KMS-11 (cell line): ENCODE measurements at regions not wholly inside any gene's neighbourhood (a gene's known extent, or its start where the extent isn't known, plus 50 kb on each side); places are given as distances from the start of the nearest gene placed in this dataset.

Source experiments
- H2AFZ ChIP-seq: fragments of 200-600 bp; sonication (generic); 2 replicates; pipeline ENCODE4 v1.6.1; 2016; ENCODE audit warnings: antibody characterized with exemption, mixed run types, low read depth
- H3K27ac ChIP-seq: fragments of 200-600 bp; sonication (generic); 2 replicates; pipeline ENCODE4 v1.6.1; 2016; ENCODE audit warnings: mild to moderate bottlenecking, mixed run types
- H3K27me3 ChIP-seq: fragments of 200-600 bp; sonication (generic); 2 replicates; pipeline ENCODE4 v1.6.1; 2017; ENCODE audit warnings: mild to moderate bottlenecking, low read depth, mixed run types, moderate library complexity; ENCODE audit not compliant: insufficient read depth
- H3K36me3 ChIP-seq: fragments of 200-600 bp; sonication (generic); 2 replicates; pipeline ENCODE4 v1.6.1; 2017; ENCODE audit warnings: mild to moderate bottlenecking, mixed run types; ENCODE audit not compliant: insufficient read depth
- H3K4me1 ChIP-seq: fragments of 200-600 bp; sonication (generic); 2 replicates; pipeline ENCODE4 v1.6.1; 2016; ENCODE audit warnings: mild to moderate bottlenecking, low read depth, mixed run types; ENCODE audit not compliant: poor library complexity, severe bottlenecking
- H3K4me2 ChIP-seq: fragments of 200-600 bp; sonication (generic); 2 replicates; pipeline ENCODE4 v1.7.0; 2016; ENCODE audit warnings: mild to moderate bottlenecking, mixed run types
- H3K4me3 ChIP-seq: fragments of 200-600 bp; sonication (generic); IDR thresholded peaks from 2 replicates; pipeline ENCODE4 v1.6.1; 2017; ENCODE audit warnings: low read depth, low read length, mixed read lengths; ENCODE audit not compliant: insufficient read depth
- H3K79me2 ChIP-seq: fragments of 200-600 bp; sonication (generic); 2 replicates; pipeline ENCODE4 v1.6.1; 2016; ENCODE audit warnings: low read depth, mixed run types; ENCODE audit not compliant: insufficient read depth
- H3K9ac ChIP-seq: fragments of 200-600 bp; sonication (generic); 2 replicates; pipeline ENCODE4 v1.6.1; 2016; ENCODE audit warnings: mild to moderate bottlenecking, mixed run types
- H4K20me1 ChIP-seq: fragments of 200-600 bp; sonication (generic); 2 replicates; pipeline ENCODE4 v1.6.1; 2016; ENCODE audit warnings: mild to moderate bottlenecking, mixed run types; ENCODE audit not compliant: insufficient read depth
- CTCF ChIP-seq: fragments of 200-600 bp; sonication (generic); conservative IDR thresholded peaks from 2 replicates; pipeline ENCODE4 v1.6.1; 2017; ENCODE audit warnings: low read depth, mild to moderate bottlenecking, antibody characterized with exemption, low read length, moderate library complexity, mixed read lengths

GRCh38 chr6:167720456-167721285 lies 106.0 kb upstream of the AFDN start:
- no peak overlapping the region for H3K4me3 ChIP-seq

GRCh38 chr6:167721291-167721690 lies 105.4 kb upstream of the AFDN start:
- Histone ChIP-seq H3K9ac (no peak overlapping the region), H3K4me1 (no peaks in the 10 kb centered on the region), H3K79me2 (no peaks in the 10 kb centered on the region), H3K27me3 (no peaks in the 10 kb centered on the region), H3K4me2 (no peak overlapping the region), H2AFZ (no peak overlapping the region), H3K36me3 (no peaks in the 10 kb centered on the region), H3K27ac (no peak overlapping the region), H4K20me1 (no peaks in the 10 kb centered on the region), H3K4me3 (no peak overlapping the region)
- TF ChIP-seq CTCF = no peak

More at GRCh38 chr6:167720456-167721285, 106.0 kb upstream of the AFDN start:
- Histone ChIP-seq H3K27me3 (no peaks in the 10 kb centered on the region), H4K20me1 (no peaks in the 10 kb centered on the region), H3K9ac (no peak overlapping the region), H3K36me3 (no peaks in the 10 kb centered on the region), H3K79me2 (no peaks in the 10 kb centered on the region), H2AFZ (no peak overlapping the region), H3K4me1 (no peaks in the 10 kb centered on the region), H3K4me2 (no peak overlapping the region), H3K27ac (no peak overlapping the region)
- no peak for TF ChIP-seq CTCF

- H3K27ac ChIP-seq = no peak overlapping the region
- no peaks in the 10 kb centered on the region for H3K27me3 ChIP-seq
- H4K20me1 ChIP-seq = no peaks in the 10 kb centered on the region
- no peaks in the 10 kb centered on the region for H3K4me1 ChIP-seq
- no peak for TF ChIP-seq CTCF
- H3K79me2 ChIP-seq = no peaks in the 10 kb centered on the region
- H3K4me3 ChIP-seq = no peak overlapping the region
- no peak overlapping the region for H3K9ac ChIP-seq
- H2AFZ ChIP-seq = no peak overlapping the region
- H3K4me2 ChIP-seq = no peak overlapping the region
- no peaks in the 10 kb centered on the region for H3K36me3 ChIP-seq
Measured at GRCh38 chr6:167722634-167723309, 103.9 kb upstream of the AFDN start.

- Histone ChIP-seq H3K27me3 (no peaks in the 10 kb centered on the region), H3K4me1 (no peaks in the 10 kb centered on the region), H3K27ac (no peak overlapping the region), H3K4me3 (no peak overlapping the region), H2AFZ (no peak overlapping the region), H3K79me2 (no peaks in the 10 kb centered on the region), H3K36me3 (no peaks in the 10 kb centered on the region), H3K4me2 (no peak overlapping the region), H3K9ac (no peak overlapping the region), H4K20me1 (no peaks in the 10 kb centered on the region)
- TF ChIP-seq CTCF = no peak
Measured at GRCh38 chr6:167726043-167726621, 100.6 kb upstream of the AFDN start.
